HCT116 (cell line): ENCODE measurements at regions not wholly inside any gene's neighbourhood (a gene's known extent, or its start where the extent isn't known, plus 50 kb on each side); places are given as distances from the start of the nearest gene placed in this dataset.
A peak's percentile ranks its signal among the peaks of the same experiment; 100 is the strongest.
"Not testable (repeated sequence)": the region's sequence is repeated elsewhere in the genome, so short reads cannot be mapped to it uniquely, and the experiment has no call there.

Source experiments
- ATAC-seq: fragments of 200-7000 bp; cut with Tn5 transposase; 2 replicates; pipeline ENCODE4 v1.9.1; 2020; ENCODE audit warnings: mild to moderate bottlenecking, moderate library complexity
- BruUV-seq: library from RNA; stranded (reverse); fragments of 400-500 nt; replicated peaks from 2 replicates; lab custom pipeline; 2021; lab: Mats Ljungman, UMichigan
- CTCF ChIA-PET: fragments of 300-600 bp; sonication (Branson Sonifier 250); formaldehyde crosslinking; loops from one replicate; lab custom pipeline; 2021; ENCODE audit warnings: antibody characterized with exemption; lab: Charles Lee
- POLR2A ChIA-PET: fragments of 300-600, 350-600 bp; sonication (Branson Sonifier 250); formaldehyde crosslinking; loops from one replicate; lab custom pipeline; 2021; ENCODE audit warnings: antibody characterized with exemption; lab: Charles Lee
- RAD21 ChIA-PET, 2 experiments: fragments of 300-600 bp; sonication (Branson Sonifier 250); formaldehyde crosslinking; loops; one replicate each; lab custom pipeline; 2023; ENCODE audit warnings: low total read pairs in 2 of 2; ENCODE audit not compliant: uncharacterized antibody in 2 of 2, unreplicated experiment in 2 of 2, low non-redundant PET in 1 of 2; lab: Charles Lee
- DNase-seq: peaks from one replicate; pipeline ENCODE4 v3.0.0-alpha.2; 2010; ENCODE audit warnings: low read depth, low spot score
- H2AFZ ChIP-seq: fragments of 200-600 bp; shearing (Covaris generic), sonication (generic); 2 replicates; pipeline ENCODE4 v1.6.1; 2017; ENCODE audit warnings: low read depth, mixed run types, mixed read lengths, antibody characterized with exemption, low read length; ENCODE audit not compliant: poor library complexity, severe bottlenecking
- H3K27ac ChIP-seq: 2 replicates; pipeline ENCODE4 v1.5.1; 2012; ENCODE audit warnings: low read depth, low read length
- H3K27me3 ChIP-seq: fragments of 200-600 bp; sonication (generic); 2 replicates; pipeline ENCODE4 v1.6.1; 2016; ENCODE audit warnings: mixed run types, low read length, mixed read lengths; ENCODE audit not compliant: insufficient read depth
- H3K36me3 ChIP-seq, 2 experiments: fragments of 200-500 bp in 1 of 2; fragments of 200-600 bp in 1 of 2; sonication (Bioruptor generic) in 1 of 2; sonication (generic) in 1 of 2; 2 replicates each; pipeline versions ENCODE4 v1.5.1 to v1.6.1; 2014 to 2016; ENCODE audit warnings: low read length in 2 of 2, inconsistent platforms in 1 of 2, mixed read lengths in 1 of 2, mixed run types in 1 of 2; ENCODE audit not compliant: insufficient read depth in 2 of 2, control insufficient read depth in 1 of 2
- H3K4me1 ChIP-seq, 2 experiments: fragments of 200-600 bp in 1 of 2; sonication (generic) in 1 of 2; 2 replicates each; pipeline versions ENCODE4 v1.5.1 to v1.6.1; 2012 to 2017; ENCODE audit warnings: low read length in 2 of 2, inconsistent platforms in 1 of 2, mild to moderate bottlenecking in 1 of 2, mixed read lengths in 1 of 2, mixed run types in 1 of 2, moderate library complexity in 1 of 2; ENCODE audit not compliant: insufficient read depth in 2 of 2, control insufficient read depth in 1 of 2
- H3K4me2 ChIP-seq: fragments of 200-600 bp; sonication (generic); 2 replicates; pipeline ENCODE4 v1.6.1; 2017; ENCODE audit warnings: mixed run types, low read length, mixed read lengths
- H3K4me3 ChIP-seq, 2 experiments: fragments of 200-600 bp in 1 of 2; sonication (generic) in 1 of 2; replicated peaks in 1 of 2; 2 replicates each; pipeline ENCODE4 v1.5.1; 2011 to 2016; ENCODE audit warnings: low read length in 2 of 2, control low read depth in 1 of 2, low read depth in 1 of 2, mild to moderate bottlenecking in 1 of 2, mixed read lengths in 1 of 2, mixed run types in 1 of 2
- H3K79me2 ChIP-seq: fragments of 200-600 bp; sonication (generic); 2 replicates; pipeline ENCODE4 v1.6.1; 2017; ENCODE audit warnings: mild to moderate bottlenecking, mixed run types, low read length, moderate library complexity, mixed read lengths; ENCODE audit not compliant: insufficient read depth
- H3K9ac ChIP-seq: fragments of 200-600 bp; sonication (generic); 2 replicates; pipeline ENCODE4 v1.6.1; 2016; ENCODE audit warnings: low read length, mixed read lengths
- H3K9me2 ChIP-seq: fragments of 200-600 bp; sonication (generic), shearing (Covaris generic); 2 replicates; pipeline ENCODE4 v1.6.1; 2017; ENCODE audit warnings: mixed run types, mild to moderate bottlenecking, moderate library complexity; ENCODE audit not compliant: insufficient read depth
- H3K9me3 ChIP-seq, 2 experiments: fragments of 200-500 bp in 1 of 2; fragments of 200-600 bp in 1 of 2; sonication (Bioruptor generic) in 1 of 2; sonication (generic) in 1 of 2; 2 replicates each; pipeline ENCODE4 v1.6.1; 2014 to 2017; ENCODE audit warnings: low read length in 2 of 2, mixed read lengths in 2 of 2, inconsistent platforms in 1 of 2, low read depth in 1 of 2, mild to moderate bottlenecking in 1 of 2, mixed run types in 1 of 2, moderate library complexity in 1 of 2; ENCODE audit not compliant: control insufficient read depth in 1 of 2, insufficient read depth in 1 of 2
- H4K20me1 ChIP-seq: fragments of 200-600 bp; sonication (generic), shearing (Covaris generic); 2 replicates; pipeline ENCODE4 v1.6.1; 2017; ENCODE audit warnings: mixed run types, mild to moderate bottlenecking, moderate library complexity; ENCODE audit not compliant: insufficient read depth
- CBX3 ChIP-seq: IDR thresholded peaks from 2 replicates; pipeline ENCODE4 v1.6.1; 2012; ENCODE audit warnings: low read depth
- CEBPB ChIP-seq: IDR thresholded peaks from 2 replicates; pipeline ENCODE4 v1.6.1; 2012; ENCODE audit warnings: low read depth
- EZH2 ChIP-seq: fragments of 200-600 bp; sonication (generic); IDR thresholded peaks from 2 replicates; pipeline ENCODE4 v1.6.1; 2017; ENCODE audit warnings: antibody characterized with exemption, mixed run types
- RAD21 ChIP-seq: IDR thresholded peaks from 2 replicates; pipeline ENCODE4 v1.6.1; 2012; ENCODE audit warnings: low read depth, mild to moderate bottlenecking
- SIN3A ChIP-seq: IDR thresholded peaks from 2 replicates; pipeline ENCODE4 v1.6.1; 2012; ENCODE audit warnings: low read depth
- ZFX ChIP-seq: fragments of 450-650 bp; IDR thresholded peaks from 2 replicates; pipeline ENCODE4 v1.6.1; 2017
- intact Hi-C: fragments of 100-400 bp; cut with micrococcal nuclease; formaldehyde crosslinking; loops from 2 replicates; pipeline ENCODE4 v1.10.0; 2022
- TF ChIP-seq, protein P1 (sequence below): IDR thresholded peaks from 2 replicates; pipeline ENCODE4 v1.6.1; 2012
- TF ChIP-seq, protein P2 (sequence below), 3 experiments: fragments of 200-600 bp in 1 of 3; sonication (generic) in 1 of 3; IDR thresholded peaks in 2 of 3; conservative IDR thresholded peaks in 1 of 3; 2 replicates each; pipeline ENCODE4 v1.5.1; 2012 to 2017; ENCODE audit warnings: low read depth in 2 of 3, low read length in 2 of 3, antibody characterized with exemption in 1 of 3, borderline replicate concordance in 1 of 3, control low read depth in 1 of 3, mild to moderate bottlenecking in 1 of 3, mixed read lengths in 1 of 3, mixed run types in 1 of 3, moderate library complexity in 1 of 3; ENCODE audit not compliant: insufficient read depth in 1 of 3

DNA sequence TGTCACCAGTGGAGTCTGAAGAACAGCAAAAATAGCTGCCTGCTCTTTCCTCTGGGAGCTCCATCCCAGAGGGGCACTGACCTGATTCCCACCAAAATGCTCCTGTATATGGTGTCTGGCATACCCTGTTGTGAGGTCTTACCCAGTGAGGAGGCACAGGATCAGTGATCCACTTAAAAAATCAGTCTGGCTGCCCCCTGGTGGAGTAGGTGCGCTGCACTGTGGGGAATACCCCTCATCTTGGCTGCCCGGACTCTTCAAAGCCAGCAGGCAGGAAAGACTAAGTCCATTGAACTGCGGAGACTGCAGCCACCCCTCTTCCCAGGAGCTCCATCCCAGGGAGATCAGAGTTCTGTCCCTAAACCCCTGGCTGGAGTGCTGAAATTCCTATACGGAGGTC lies 230.9 kb upstream of the HTR1E start:
- Histone ChIP-seq H3K9me2 (no peaks in the 10 kb centered on the region), H3K4me1 (no peaks in the 10 kb centered on the region), H3K27ac (no peak overlapping the region), H3K4me3 (no peak overlapping the region), H3K36me3 (no peaks in the 10 kb centered on the region), H3K9ac (no peak overlapping the region), H2AFZ (no peak overlapping the region), H3K79me2 (no peaks in the 10 kb centered on the region), H3K27me3 (no peaks in the 10 kb centered on the region), H4K20me1 (no peaks in the 10 kb centered on the region)
- intact Hi-C loops = no loop called here
- ChIA-PET CTCF (no interaction called here), POLR2A (no interaction called here)
- no TSS peak for BruUV-seq
- TF ChIP-seq ZFX (no peak), CBX3 (no peak), RAD21 (peak; percentile 5; the same call in 1 of the 2 replicates), SIN3A (no peak), CEBPB (no peak), EZH2 (no peak)
- TF ChIP-seq, protein P1, sequence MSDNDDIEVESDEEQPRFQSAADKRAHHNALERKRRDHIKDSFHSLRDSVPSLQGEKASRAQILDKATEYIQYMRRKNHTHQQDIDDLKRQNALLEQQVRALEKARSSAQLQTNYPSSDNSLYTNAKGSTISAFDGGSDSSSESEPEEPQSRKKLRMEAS = no peak
- TF ChIP-seq, protein P2, sequence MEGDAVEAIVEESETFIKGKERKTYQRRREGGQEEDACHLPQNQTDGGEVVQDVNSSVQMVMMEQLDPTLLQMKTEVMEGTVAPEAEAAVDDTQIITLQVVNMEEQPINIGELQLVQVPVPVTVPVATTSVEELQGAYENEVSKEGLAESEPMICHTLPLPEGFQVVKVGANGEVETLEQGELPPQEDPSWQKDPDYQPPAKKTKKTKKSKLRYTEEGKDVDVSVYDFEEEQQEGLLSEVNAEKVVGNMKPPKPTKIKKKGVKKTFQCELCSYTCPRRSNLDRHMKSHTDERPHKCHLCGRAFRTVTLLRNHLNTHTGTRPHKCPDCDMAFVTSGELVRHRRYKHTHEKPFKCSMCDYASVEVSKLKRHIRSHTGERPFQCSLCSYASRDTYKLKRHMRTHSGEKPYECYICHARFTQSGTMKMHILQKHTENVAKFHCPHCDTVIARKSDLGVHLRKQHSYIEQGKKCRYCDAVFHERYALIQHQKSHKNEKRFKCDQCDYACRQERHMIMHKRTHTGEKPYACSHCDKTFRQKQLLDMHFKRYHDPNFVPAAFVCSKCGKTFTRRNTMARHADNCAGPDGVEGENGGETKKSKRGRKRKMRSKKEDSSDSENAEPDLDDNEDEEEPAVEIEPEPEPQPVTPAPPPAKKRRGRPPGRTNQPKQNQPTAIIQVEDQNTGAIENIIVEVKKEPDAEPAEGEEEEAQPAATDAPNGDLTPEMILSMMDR (IDR thresholded peaks at IDR 0.05 in 2 of 3, conservative IDR thresholded peaks at IDR 0.05 in 1 of 3; ENCODE audit: borderline replicate concordance in 1 of 3, insufficient read depth in 1 of 3, low read depth in 2 of 3, low read length in 2 of 3) = peak in 1 of 3 experiments; percentile 31; a peak in 1 of 6 replicates
- TF ChIP-seq, all 23 proteins: peak for 2
- H3K4me2 ChIP-seq = no peak overlapping the region
- H3K9me3 ChIP-seq = no peaks in the 10 kb centered on the region; a peak in 1 of 4 replicates
- RAD21 ChIA-PET = no interaction called here
- DNase-seq = no peak
- peak; percentile 59; the same call in 1 of the 2 replicates for ATAC-seq

DNA sequence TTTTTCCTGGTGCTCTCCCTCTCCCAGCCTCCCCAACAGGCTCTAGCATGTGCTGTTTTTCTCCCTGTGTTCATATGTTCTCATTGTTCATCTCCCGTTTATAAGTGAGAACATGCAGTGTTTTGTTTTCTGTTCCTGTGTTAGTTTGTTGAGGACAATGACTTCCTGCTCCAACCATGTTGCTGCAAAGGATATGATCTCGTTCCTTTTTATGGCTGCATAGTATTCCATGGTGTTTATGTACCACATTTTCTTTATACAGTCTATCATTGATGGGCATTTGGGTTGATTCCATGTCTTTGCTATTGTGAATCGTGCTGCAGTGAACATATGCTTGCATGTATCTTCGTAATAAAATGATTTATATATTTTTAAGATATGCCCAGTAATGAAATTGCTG lies 236.1 kb upstream of the HTR1E start:
- BruUV-seq, H4K20me1 ChIP-seq, H3K4me2 ChIP-seq, H3K27me3 ChIP-seq, H3K36me3 ChIP-seq, H3K27ac ChIP-seq, ATAC-seq, DNase-seq, intact Hi-C loops, H3K79me2 ChIP-seq, RAD21 ChIA-PET, H3K4me1 ChIP-seq, H3K9me3 ChIP-seq, POLR2A ChIA-PET, CTCF ChIA-PET, H3K9me2 ChIP-seq, H3K9ac ChIP-seq, H2AFZ ChIP-seq, H3K4me3 ChIP-seq: not testable (repeated sequence)
